GM19238 (cell line): ENCODE measurements at regions not wholly inside any gene's neighbourhood (a gene's known extent, or its start where the extent isn't known, plus 50 kb on each side); places are given as distances from the start of the nearest gene placed in this dataset.
"Not testable (repeated sequence)": the region's sequence is repeated elsewhere in the genome, so short reads cannot be mapped to it uniquely, and the experiment has no call there.

Experiments used
- DNase-seq: peaks from one replicate; pipeline ENCODE4 v3.0.0; 2011; ENCODE audit warnings: low spot score; ENCODE audit not compliant: insufficient read length

- DNase-seq: no peak
These were observed 286.8 kb upstream of the RPS23 start for GRCh38 chr5:82564963-82565362.

GRCh38 chr5:82563745-82564144, 285.6 kb upstream of the RPS23 start:
- no peak for DNase-seq

- DNase-seq: no peak
These were observed 284.6 kb upstream of the RPS23 start for GRCh38 chr5:82562696-82563240.

GRCh38 chr5:82561797-82562196, 283.6 kb upstream of the RPS23 start:
- no peak for DNase-seq

GRCh38 chr5:82560969-82561368, 282.8 kb upstream of the RPS23 start:
- DNase-seq: no peak

GRCh38 chr5:82560561-82560960, 282.4 kb upstream of the RPS23 start:
- DNase-seq: no peak

GRCh38 chr5:82551840-82552385, 273.8 kb upstream of the RPS23 start:
- DNase-seq: no peak

GRCh38 chr5:82551192-82551591, 273.0 kb upstream of the RPS23 start:
- DNase-seq: no peak

GRCh38 chr5:82549263-82549662, 271.1 kb upstream of the RPS23 start:
- no peak for DNase-seq

GRCh38 chr5:82544004-82544403, 265.9 kb upstream of the RPS23 start:
- DNase-seq: no peak

GRCh38 chr5:82540301-82540700, 262.1 kb upstream of the RPS23 start:
- DNase-seq: no peak

- no peak for DNase-seq
These were observed 260.3 kb upstream of the RPS23 start for GRCh38 chr5:82538339-82539034.

- DNase-seq: no peak
These were observed 259.6 kb upstream of the RPS23 start for GRCh38 chr5:82537687-82538306.

GRCh38 chr5:82534986-82535385, 256.8 kb upstream of the RPS23 start:
- no peak for DNase-seq

- DNase-seq: not testable (repeated sequence)
These were observed 253.9 kb upstream of the RPS23 start for GRCh38 chr5:82532075-82532474.

GRCh38 chr5:82526540-82526939, 248.4 kb upstream of the RPS23 start:
- no peak for DNase-seq

GRCh38 chr5:82525626-82526025, 247.5 kb upstream of the RPS23 start:
- DNase-seq: no peak

GRCh38 chr5:82523633-82524032, 245.5 kb upstream of the RPS23 start:
- DNase-seq: no peak

- no peak for DNase-seq
These were observed 244.7 kb upstream of the RPS23 start for GRCh38 chr5:82522897-82523296.

- DNase-seq: no peak
These were observed 243.4 kb upstream of the RPS23 start for GRCh38 chr5:82521431-82522051.

- DNase-seq: no peak
These were observed 241.4 kb upstream of the RPS23 start for GRCh38 chr5:82519558-82519957.

- DNase-seq: no peak
These were observed 239.5 kb upstream of the RPS23 start for GRCh38 chr5:82517544-82518075.
